GM12878 (cell line): ENCODE measurements at regions not wholly inside any gene's neighbourhood (a gene's known extent, or its start where the extent isn't known, plus 50 kb on each side); places are given as distances from the start of the nearest gene placed in this dataset.
"Not testable (repeated sequence)": the region's sequence is repeated elsewhere in the genome, so short reads cannot be mapped to it uniquely, and the experiment has no call there.

ENCODE experiments used
- ATAC-seq: fragments of 200-7000 bp; cut with Tn5 transposase; 3 replicates; pipeline ENCODE4 v1.9.1; 2020; ENCODE audit warnings: mild to moderate bottlenecking, moderate library complexity
- BruUV-seq: library from RNA; stranded (reverse); fragments of 400-500 nt; replicated peaks from 2 replicates; lab custom pipeline; 2021; lab: Mats Ljungman, UMichigan
- CTCF ChIA-PET: fragments of 300-600 bp; sonication (Branson Sonifier 250); formaldehyde crosslinking; extraction: SDS; loops from one replicate; lab custom pipeline; 2021; ENCODE audit warnings: inconsistent platforms; lab: Yijun Ruan, JAX
- POLR2A ChIA-PET: fragments of 350-600 bp; formaldehyde crosslinking; extraction: SDS; loops from one replicate; lab custom pipeline; 2021; ENCODE audit warnings: inconsistent platforms; lab: Charles Lee
- RAD21 ChIA-PET: fragments of 300-600 bp; sonication (Branson Sonifier 250); formaldehyde crosslinking; loops from one replicate; lab custom pipeline; 2023; ENCODE audit warnings: antibody characterized with exemption; ENCODE audit not compliant: unreplicated experiment; lab: Charles Lee
- SMC1A ChIA-PET: fragments of 300-600 bp; sonication (Branson Sonifier 250); formaldehyde crosslinking; loops from one replicate; lab custom pipeline; 2023; ENCODE audit not compliant: unreplicated experiment, uncharacterized antibody; lab: Charles Lee
- DNase-seq: peaks from one replicate; pipeline ENCODE4 v3.0.0-alpha.2; 2011; ENCODE audit warnings: low read depth, low spot score
- FAIRE-seq: peaks from 3 replicates; lab custom pipeline; 2011; peaks lifted over from hg19 to GRCh38; lab: Jason Lieb, UNC
- H2AFZ ChIP-seq: 2 replicates; pipeline ENCODE4 v1.6.0; 2011; ENCODE audit warnings: low read depth, low read length, control low read depth; ENCODE audit not compliant: control insufficient read depth
- H3K27ac ChIP-seq: 2 replicates; pipeline ENCODE4 v1.5.1; 2011; ENCODE audit warnings: control low read depth; ENCODE audit not compliant: control insufficient read depth, insufficient read depth
- H3K27me3 ChIP-seq, 2 experiments: replicated peaks in 1 of 2; 2 replicates each; pipeline versions ENCODE4 v1.6.0 to v1.6.1; 2011; ENCODE audit warnings: low read length in 1 of 2; ENCODE audit not compliant: control insufficient read depth in 2 of 2, insufficient read depth in 2 of 2
- H3K36me3 ChIP-seq, 2 experiments: 2 replicates each; pipeline ENCODE4 v1.5.1; 2011; ENCODE audit warnings: low read length in 1 of 2; ENCODE audit not compliant: control insufficient read depth in 2 of 2, insufficient read depth in 2 of 2
- H3K4me1 ChIP-seq: 2 replicates; pipeline ENCODE4 v1.6.1; 2011; ENCODE audit warnings: mild to moderate bottlenecking, low read length, moderate library complexity, mixed read lengths; ENCODE audit not compliant: control insufficient read depth, insufficient read depth
- H3K4me2 ChIP-seq: 2 replicates; pipeline ENCODE4 v1.6.0; 2011; ENCODE audit warnings: control low read depth; ENCODE audit not compliant: control insufficient read depth, insufficient read depth
- H3K4me3 ChIP-seq: fragments of 200-600 bp; sonication (generic); 2 replicates; pipeline ENCODE4 v1.5.1; 2016
- H3K79me2 ChIP-seq: 2 replicates; pipeline ENCODE4 v1.6.0; 2011; ENCODE audit warnings: low read length; ENCODE audit not compliant: control insufficient read depth, insufficient read depth
- H3K9ac ChIP-seq: 2 replicates; pipeline ENCODE4 v1.8.0; 2011; ENCODE audit warnings: low read length, control low read depth, mixed read lengths; ENCODE audit not compliant: control insufficient read depth, insufficient read depth
- H3K9me3 ChIP-seq: replicated peaks from 3 replicates; pipeline ENCODE4 v1.5.1; 2011; ENCODE audit warnings: mild to moderate bottlenecking, low read length; ENCODE audit not compliant: control insufficient read depth, insufficient read depth
- H4K20me1 ChIP-seq: 2 replicates; pipeline ENCODE4 v1.6.0; 2011; ENCODE audit not compliant: control insufficient read depth, insufficient read depth
- WGBS: methylation state at CpG from one replicate; pipeline ENCODE4 v1.1.6; 2016; ENCODE audit warnings: low lambda C conversion rate; ENCODE audit not compliant: insufficient replicate concordance, insufficient coverage; ENCODE audit errors: missing lambda C conversion rate; 5-methylcytosine and 5-hydroxymethylcytosine counted together
- in situ Hi-C: fragments of 300-500 bp; cut with MboI; formaldehyde crosslinking; loops from 9 replicates; pipeline ENCODE4 v1.14.3; 2018; ENCODE audit warnings: mixed read lengths
- intact Hi-C: fragments of 100-400 bp; cut with micrococcal nuclease; formaldehyde crosslinking; loops from one replicate; pipeline ENCODE4 v1.14.2; 2022; ENCODE audit not compliant: unreplicated experiment

DNA sequence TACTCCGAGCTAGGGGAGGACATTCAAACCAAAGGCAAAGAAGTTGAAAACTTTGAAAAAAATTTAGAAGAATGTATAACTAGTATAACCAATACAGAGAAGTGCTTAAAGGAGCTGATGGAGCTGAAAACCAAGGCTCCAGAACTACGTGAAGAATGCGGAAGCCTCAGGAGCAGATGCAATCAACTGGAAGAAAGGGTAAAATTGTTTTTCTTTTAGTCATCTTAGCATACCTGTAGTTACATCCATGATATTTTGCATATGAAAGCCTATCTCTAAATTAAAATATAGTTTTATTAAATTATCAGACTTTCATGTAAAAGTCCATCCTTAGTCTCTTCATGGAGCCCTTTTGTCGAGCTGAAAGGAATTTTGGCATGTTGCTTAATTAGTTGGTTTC, 90.7 kb downstream of the ZNF716 start:
- H3K9me3 ChIP-seq, CTCF ChIA-PET, BruUV-seq, H3K27ac ChIP-seq, POLR2A ChIA-PET, FAIRE-seq, H3K4me1 ChIP-seq, H3K9ac ChIP-seq, RAD21 ChIA-PET, H3K36me3 ChIP-seq, H4K20me1 ChIP-seq, H3K4me2 ChIP-seq, SMC1A ChIA-PET, H2AFZ ChIP-seq, intact Hi-C loops, ATAC-seq, DNase-seq, H3K27me3 ChIP-seq, H3K4me3 ChIP-seq, H3K79me2 ChIP-seq, in situ Hi-C loops: not testable (repeated sequence)
- 29% methylated on average over 4 of the region's 4 CpGs for WGBS

DNA sequence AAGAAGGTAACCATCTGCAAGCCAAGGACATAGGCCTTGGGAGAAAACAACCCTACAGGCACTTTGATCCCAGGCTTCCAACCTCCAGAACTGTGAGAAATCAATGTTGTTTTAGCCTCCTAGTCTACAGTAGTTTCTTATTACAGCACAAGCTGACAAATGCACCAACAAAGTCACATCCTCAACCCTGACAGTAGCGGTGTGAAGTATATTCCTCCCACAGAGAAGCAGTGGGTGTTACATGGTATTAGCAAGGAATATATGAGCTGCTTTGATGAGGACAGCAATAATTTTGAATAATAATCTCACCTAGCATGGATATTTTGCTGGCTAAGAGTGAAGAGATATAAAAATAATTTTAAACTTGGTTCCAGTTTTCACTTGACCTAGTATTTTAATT, 92.4 kb downstream of the ZNF716 start:
- H3K36me3 ChIP-seq, POLR2A ChIA-PET, ATAC-seq, SMC1A ChIA-PET, H3K4me1 ChIP-seq, H3K9ac ChIP-seq, H3K4me3 ChIP-seq, H3K4me2 ChIP-seq, DNase-seq, H3K9me3 ChIP-seq, intact Hi-C loops, FAIRE-seq, H3K27me3 ChIP-seq, BruUV-seq, RAD21 ChIA-PET, H3K79me2 ChIP-seq, H2AFZ ChIP-seq, H4K20me1 ChIP-seq, H3K27ac ChIP-seq, CTCF ChIA-PET, in situ Hi-C loops: not testable (repeated sequence)
- 37% methylated on average over 1 of the region's 1 CpG for WGBS

DNA sequence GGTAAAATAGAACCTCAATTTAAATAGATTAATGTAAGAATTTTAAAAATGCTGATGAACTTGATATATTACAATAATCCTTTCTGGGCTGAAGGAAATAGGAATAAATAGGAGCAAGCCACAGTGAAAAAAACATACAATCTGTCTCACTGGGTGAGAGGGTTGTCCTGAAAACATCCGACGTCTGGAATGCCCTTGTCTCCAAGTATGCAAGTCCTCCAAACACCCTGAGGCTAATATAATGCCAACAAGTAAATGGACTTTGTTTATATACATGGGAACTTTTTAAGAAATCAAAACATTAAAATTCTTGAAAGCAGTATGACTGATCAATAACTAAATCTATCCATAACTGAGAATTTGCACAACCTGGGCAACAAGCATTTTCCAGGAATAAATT, 97.4 kb downstream of the ZNF716 start:
- H3K9ac ChIP-seq, ATAC-seq, H3K4me2 ChIP-seq, in situ Hi-C loops, CTCF ChIA-PET, H3K9me3 ChIP-seq, H3K27me3 ChIP-seq, DNase-seq, RAD21 ChIA-PET, FAIRE-seq, POLR2A ChIA-PET, SMC1A ChIA-PET, H3K27ac ChIP-seq, H3K4me3 ChIP-seq, H2AFZ ChIP-seq, BruUV-seq, H3K36me3 ChIP-seq, H3K79me2 ChIP-seq, intact Hi-C loops, H3K4me1 ChIP-seq, H4K20me1 ChIP-seq: not testable (repeated sequence)
- WGBS = 43% methylated on average over 2 of the region's 2 CpGs

DNA sequence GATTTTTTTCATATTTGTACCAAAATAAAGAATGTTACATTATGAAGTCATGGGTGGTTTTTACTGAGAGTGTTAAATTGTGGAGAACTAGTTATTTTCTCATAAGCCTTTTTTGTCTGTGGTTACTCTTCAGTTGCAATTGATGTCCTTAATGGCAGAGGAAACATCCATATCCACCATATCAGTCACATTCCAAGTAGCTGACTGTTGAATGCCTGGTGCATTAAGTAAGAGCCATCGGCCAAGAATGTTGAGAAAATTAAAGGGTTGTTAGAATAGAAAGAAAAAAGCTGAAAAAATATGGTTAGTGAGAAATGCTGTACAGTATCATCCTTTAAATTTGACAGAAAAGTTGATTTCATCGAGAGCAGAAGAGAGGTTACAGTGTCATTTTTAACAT, 100.0 kb downstream of the ZNF716 start:
- WGBS = 6% methylated on average over 2 of the region's 2 CpGs
- ATAC-seq, H4K20me1 ChIP-seq, H3K4me1 ChIP-seq, H3K4me2 ChIP-seq, BruUV-seq, RAD21 ChIA-PET, H2AFZ ChIP-seq, DNase-seq, in situ Hi-C loops, H3K27me3 ChIP-seq, intact Hi-C loops, CTCF ChIA-PET, POLR2A ChIA-PET, SMC1A ChIA-PET, H3K4me3 ChIP-seq, H3K36me3 ChIP-seq, H3K9me3 ChIP-seq, H3K79me2 ChIP-seq, H3K27ac ChIP-seq, H3K9ac ChIP-seq, FAIRE-seq: not testable (repeated sequence)
